ENCODE measurements at regions not wholly inside any gene's neighbourhood (a gene's known extent, or its start where the extent isn't known, plus 50 kb on each side); places are given as distances from the start of the nearest gene placed in this dataset.

GRCh38 chr2:224169847-224170246 is 130.8 kb upstream of the SERPINE2 start:
- TF ChIP-seq POLR2A (IDR thresholded peaks at IDR 0.05) (no peak), CTCF (IDR thresholded peaks at IDR 0.05) (no peak)

Measured in right lobe of liver (tissue), 4 donors.